Stimulated activated CD8-positive, alpha-beta memory T cell treated with anti-CD3 and anti-CD28 coated beads, Interleukin-2, amount 100 ng/mL, for 1 hour (primary cell): ENCODE measurements at regions not wholly inside any gene's neighbourhood (a gene's known extent, or its start where the extent isn't known, plus 50 kb on each side); places are given as distances from the start of the nearest gene placed in this dataset.
"Not testable (repeated sequence)": the region's sequence is repeated elsewhere in the genome, so short reads cannot be mapped to it uniquely, and the experiment has no call there.

Source experiments
- DNase-seq, 2 donors: peaks; one replicate each; pipeline ENCODE4 v3.0.0-alpha.2; 2020; ENCODE audit warnings: low read depth in 2 of 2

- DNase-seq, result no peak
These were observed 176.8 kb downstream of the RTP5 start for GRCh38 chr2:242046206-242046826.

DNA sequence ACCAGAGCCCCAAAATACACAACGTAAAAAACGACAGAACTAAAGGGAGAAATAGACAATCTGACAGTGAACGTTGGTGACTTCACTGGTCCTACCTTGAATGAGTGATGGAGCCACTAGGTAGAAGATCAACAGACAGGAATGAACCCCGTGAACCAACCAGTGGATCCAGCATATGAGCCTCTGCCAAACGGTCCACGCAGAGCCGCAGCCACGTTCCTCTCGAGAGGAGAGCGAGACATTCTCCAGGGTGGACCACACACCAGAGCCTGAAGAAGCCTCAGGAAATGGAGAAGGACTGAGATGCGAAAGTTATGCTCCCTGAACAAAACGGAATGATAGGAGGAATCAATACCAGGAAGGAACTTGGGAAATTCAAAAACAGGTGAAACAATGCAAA is 178.4 kb downstream of the RTP5 start:
- no peak for DNase-seq

- DNase-seq, result no peak
These were observed 178.9 kb downstream of the RTP5 start for GRCh38 chr2:242048479-242048878.

- not testable (repeated sequence) for DNase-seq
These were observed 180.0 kb downstream of the RTP5 start for GRCh38 chr2:242049492-242049891.

GRCh38 chr2:242051463-242051862 is 181.9 kb downstream of the RTP5 start:
- DNase-seq, result no peak

DNA sequence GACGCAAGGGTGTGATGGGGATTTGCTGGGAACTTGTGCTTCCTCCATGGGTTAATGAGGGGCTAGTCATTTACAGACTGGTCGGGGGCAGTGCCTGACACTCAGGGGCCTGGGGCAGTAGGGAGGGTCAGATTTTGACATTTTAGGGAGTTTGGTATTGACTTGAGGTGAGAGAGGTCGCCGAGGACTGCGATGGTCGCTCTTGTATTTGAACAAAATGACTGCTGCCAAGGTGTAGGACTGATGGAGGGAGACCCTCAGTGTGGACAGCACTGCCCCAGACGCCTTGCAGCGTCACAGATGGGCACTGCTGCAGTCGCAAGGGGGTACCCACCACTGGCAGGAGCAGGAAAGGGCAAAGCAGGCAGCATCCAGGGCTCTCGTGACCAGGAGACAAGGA is 182.9 kb downstream of the RTP5 start:
- no peak for DNase-seq

DNA sequence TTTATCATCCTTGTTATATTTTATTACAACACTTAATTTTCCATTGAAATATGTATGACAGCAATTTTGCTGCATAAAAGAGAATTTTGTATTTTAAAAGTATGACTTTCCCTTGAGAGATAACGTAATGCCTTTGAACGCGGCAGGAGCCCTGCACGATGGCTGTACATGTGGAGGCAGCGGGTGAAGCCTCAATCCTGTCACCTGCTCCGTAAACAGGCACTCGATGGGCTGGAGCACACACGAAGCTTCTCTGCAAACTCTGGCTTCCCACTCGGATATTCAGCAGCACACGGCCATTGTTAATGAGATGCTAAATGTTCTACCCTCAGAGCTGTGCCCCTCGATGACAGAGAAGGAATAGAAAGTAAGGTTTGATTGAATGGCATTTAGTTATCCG is 184.4 kb downstream of the RTP5 start:
- no peak for DNase-seq

DNA sequence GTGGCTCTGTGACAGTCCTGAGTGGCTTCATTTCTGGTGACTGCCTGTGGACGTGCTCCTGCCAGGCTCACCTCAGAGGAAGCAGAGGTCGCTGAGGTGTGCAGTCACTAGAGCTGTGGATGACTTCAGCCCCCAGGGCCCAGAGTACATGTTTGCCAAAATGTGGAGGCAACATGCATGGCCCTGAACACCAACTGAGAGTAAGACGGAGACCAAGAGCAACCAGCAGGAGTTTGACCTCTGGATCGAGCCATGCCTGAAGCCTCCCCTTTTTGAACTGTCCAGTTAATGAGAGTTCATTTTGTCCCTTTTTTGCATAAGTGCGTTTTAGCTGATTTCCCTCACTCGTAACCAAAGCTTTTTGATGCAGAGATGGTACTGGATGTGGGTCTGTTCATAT is 184.9 kb downstream of the RTP5 start:
- no peak for DNase-seq

DNA sequence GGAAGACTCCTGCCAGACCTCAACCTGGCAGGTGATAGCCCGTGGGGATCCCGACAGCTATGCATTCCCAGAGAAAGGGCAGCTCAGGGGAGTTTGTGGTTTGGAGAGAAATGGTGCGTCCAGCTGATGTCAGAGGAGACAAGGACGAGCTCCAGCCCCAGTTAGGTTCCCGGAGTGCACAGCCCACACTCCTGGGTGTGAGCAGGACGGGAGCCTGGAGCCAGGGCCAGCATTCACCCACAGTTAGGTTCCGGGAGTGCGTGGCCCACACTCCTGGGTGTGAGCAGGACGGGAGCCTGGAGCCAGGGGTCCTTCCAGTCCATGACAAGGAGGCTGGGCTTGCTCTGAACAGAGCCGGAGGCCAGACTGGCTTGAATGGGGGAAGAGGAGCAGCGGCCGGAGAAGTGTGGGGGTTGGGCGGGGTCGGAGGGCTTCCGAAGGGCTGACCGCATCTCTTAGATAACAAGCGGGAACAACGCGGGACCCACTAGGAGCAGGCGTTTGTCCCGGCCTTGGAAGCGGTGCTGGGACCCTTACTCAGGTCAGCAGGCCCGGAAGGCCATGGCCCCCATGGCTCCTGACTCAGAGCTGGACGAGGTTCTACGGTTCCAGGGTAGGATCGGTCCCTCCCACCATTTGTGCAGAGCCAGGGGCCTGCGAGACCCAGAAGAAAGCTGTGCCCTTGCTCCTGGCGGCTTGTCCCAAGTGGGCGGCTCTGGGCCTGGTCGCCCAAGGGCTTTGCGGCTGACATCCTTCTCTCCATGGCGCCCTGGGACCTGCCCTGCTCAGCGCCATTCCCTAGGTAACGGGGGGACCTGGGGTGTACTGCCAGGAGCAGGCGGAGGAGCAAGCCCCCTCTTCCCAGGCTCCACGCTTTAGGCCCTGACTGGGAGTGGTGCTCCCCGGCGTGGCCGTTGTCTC is 185.6 kb downstream of the RTP5 start:
- no peak for DNase-seq

GRCh38 chr2:242056026-242056425 is 186.5 kb downstream of the RTP5 start:
- DNase-seq, result no peak

DNA sequence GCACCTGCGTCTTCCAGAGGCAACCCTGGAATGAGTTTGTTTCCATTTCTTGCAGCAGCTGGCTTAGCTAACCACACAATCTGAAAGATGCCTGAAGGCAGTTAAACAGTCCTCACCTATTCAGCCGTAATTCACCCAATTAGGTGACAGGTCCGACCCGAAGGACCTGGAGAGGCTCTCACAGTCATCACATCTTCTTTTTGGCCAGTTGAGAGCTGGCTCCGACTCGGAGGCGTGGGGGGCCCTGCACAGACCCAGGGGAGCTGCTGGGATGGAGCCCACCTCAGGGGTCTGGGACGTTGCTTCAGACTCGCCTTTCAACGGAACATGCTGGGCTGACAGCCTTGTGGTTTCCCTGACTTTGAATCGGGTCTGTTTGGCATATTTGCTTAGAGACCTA is 187.3 kb downstream of the RTP5 start:
- no peak for DNase-seq

GRCh38 chr2:242057379-242058040 is 188.0 kb downstream of the RTP5 start:
- DNase-seq, result no peak

GRCh38 chr2:242058116-242058680 is 188.7 kb downstream of the RTP5 start:
- no peak for DNase-seq

DNA sequence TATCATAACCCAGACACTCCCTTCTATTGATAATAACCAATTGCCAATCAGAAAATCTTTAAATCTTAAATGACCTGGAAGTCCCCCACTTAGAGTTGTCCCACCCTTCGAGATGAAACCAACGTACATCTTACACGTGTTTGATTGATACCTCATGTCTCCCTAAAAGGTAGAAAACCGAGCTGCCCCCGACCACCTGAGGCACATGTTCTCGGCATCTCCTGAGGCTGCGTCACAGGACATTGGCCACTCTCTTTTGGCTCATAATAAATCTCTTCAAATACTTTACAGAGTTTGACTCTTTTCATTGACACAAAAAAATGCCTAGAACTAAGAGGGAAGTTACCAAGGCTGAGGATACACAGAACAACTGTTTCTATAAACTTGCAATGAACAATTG is 190.0 kb downstream of the RTP5 start:
- no peak for DNase-seq

- no peak for DNase-seq
These were observed 190.8 kb downstream of the RTP5 start for GRCh38 chr2:242060212-242060835.

- not testable (repeated sequence) for DNase-seq
These were observed 192.4 kb downstream of the RTP5 start for GRCh38 chr2:242061930-242062329.

- DNase-seq, result no peak
These were observed 193.9 kb downstream of the RTP5 start for GRCh38 chr2:242063436-242063835.

DNA sequence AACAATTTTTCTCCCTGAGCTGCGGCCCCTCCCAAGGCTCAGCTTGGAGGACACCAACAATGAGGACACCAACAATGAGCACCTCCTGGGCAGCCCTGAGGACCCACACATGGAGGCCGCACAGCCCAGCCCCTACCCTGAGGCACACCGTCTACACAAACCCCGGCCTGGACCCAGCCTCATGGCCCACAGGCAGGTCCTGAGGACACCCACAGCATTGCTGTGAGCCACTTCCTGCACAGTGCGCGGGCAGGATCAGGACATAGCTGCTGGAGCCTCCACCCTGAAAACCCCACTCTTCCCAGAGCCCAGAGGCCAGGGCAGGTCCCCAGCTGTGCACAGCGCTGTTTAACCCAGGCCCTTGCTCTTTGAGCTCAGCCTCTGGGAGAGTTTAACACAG is 194.3 kb downstream of the RTP5 start:
- DNase-seq, result no peak

- no peak for DNase-seq
These were observed 195.1 kb downstream of the RTP5 start for GRCh38 chr2:242064364-242065250.

DNA sequence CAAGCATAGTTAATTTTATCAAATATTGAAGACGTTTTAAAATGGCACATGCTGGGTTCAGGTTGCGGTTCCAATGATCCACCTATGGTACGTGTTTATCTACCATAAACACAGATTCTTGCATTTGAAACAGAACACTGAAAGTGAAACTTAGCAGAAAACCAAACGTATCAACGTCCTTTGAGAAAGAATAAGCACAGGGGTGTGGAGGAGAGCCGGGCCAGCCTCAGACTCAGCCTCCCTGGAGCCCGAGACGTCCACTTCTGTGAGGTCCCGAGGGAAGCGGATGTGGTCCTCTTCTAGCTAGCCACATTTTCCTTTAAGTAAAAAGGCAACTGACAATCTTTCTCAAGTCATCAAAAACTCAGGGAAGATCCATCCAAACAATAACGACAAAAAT is 195.9 kb downstream of the RTP5 start:
- DNase-seq, result no peak

DNA sequence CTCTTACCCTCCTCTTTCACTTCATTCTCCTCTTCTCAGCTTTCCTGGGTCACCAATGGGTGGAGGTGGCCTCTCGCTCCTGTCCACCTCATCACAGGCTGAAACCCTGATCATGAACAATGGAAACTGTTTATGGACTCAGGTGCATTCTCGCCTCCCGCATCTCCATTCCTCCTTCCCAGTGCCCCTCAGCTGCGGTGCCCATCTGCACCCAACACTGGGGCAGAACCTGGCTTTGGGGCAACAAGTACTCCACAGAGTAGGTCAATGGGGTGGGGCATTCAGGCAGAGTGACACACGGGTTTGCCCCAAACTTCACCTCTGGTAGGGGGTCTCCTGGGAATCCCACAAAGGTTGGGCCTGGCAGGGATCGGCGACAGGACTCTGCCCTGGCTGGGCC is 199.5 kb downstream of the RTP5 start:
- no peak for DNase-seq
